ENCODE measurements at regions not wholly inside any gene's neighbourhood (a gene's known extent, or its start where the extent isn't known, plus 50 kb on each side); places are given as distances from the start of the nearest gene placed in this dataset.

GRCh38 chr17:53560953-53561352, 261.8 kb upstream of the KIF2B start:
- H3K4me1 ChIP-seq (ENCODE audit: low read length) = no peaks in the 10 kb centered on the region
- no peaks in the 10 kb centered on the region for H3K9me3 ChIP-seq (ENCODE audit: insufficient read depth, low read length)
- H3K27me3 ChIP-seq (ENCODE audit: low read depth, low read length) = no peaks in the 10 kb centered on the region
- no peak overlapping the region for H3K9ac ChIP-seq (ENCODE audit: low read length)
- H3K4me2 ChIP-seq (ENCODE audit: low read length) = no peak overlapping the region
- H3K36me3 ChIP-seq (replicated peaks; ENCODE audit: low read depth, low read length) = no peaks in the 10 kb centered on the region
- H3K79me2 ChIP-seq (ENCODE audit: low read length) = no peaks in the 10 kb centered on the region
- H2AFZ ChIP-seq (ENCODE audit: low read depth, low read length) = no peak overlapping the region
- TF ChIP-seq CTCF (IDR thresholded peaks at IDR 0.05; ENCODE audit: low read depth, low read length) (no peak), EZH2phosphoT487 (IDR thresholded peaks at IDR 0.05; ENCODE audit: low read depth) (no peak)
- no peak overlapping the region for H3K27ac ChIP-seq (ENCODE audit: low read length)
- no peaks in the 10 kb centered on the region for H4K20me1 ChIP-seq (ENCODE audit: insufficient read depth, low read length)
- H3K4me3 ChIP-seq (ENCODE audit: low read length) = no peak overlapping the region

GRCh38 chr17:53548252-53548651, 274.5 kb upstream of the KIF2B start:
- TF ChIP-seq CTCF (IDR thresholded peaks at IDR 0.05; ENCODE audit: low read depth, low read length) (no peak), EZH2phosphoT487 (IDR thresholded peaks at IDR 0.05; ENCODE audit: low read depth) (no peak)

GRCh38 chr17:53543472-53543871, 279.3 kb upstream of the KIF2B start:
- Histone ChIP-seq H3K9ac (ENCODE audit: low read length) (no peak overlapping the region), H3K27ac (ENCODE audit: low read length) (no peak overlapping the region), H3K36me3 (replicated peaks; ENCODE audit: low read depth, low read length) (no peaks in the 10 kb centered on the region), H3K4me1 (ENCODE audit: low read length) (no peaks in the 10 kb centered on the region), H3K4me2 (ENCODE audit: low read length) (no peak overlapping the region), H3K9me3 (ENCODE audit: insufficient read depth, low read length) (no peaks in the 10 kb centered on the region), H2AFZ (ENCODE audit: low read depth, low read length) (no peak overlapping the region), H3K79me2 (ENCODE audit: low read length) (no peaks in the 10 kb centered on the region), H4K20me1 (ENCODE audit: insufficient read depth, low read length) (no peaks in the 10 kb centered on the region), H3K27me3 (ENCODE audit: low read depth, low read length) (no peaks in the 10 kb centered on the region), H3K4me3 (ENCODE audit: low read length) (no peak overlapping the region)
- TF ChIP-seq EZH2phosphoT487 (IDR thresholded peaks at IDR 0.05; ENCODE audit: low read depth) = no peak
- TF ChIP-seq CTCF (IDR thresholded peaks at IDR 0.05; ENCODE audit: low read depth, low read length) = no peak

More at GRCh38 chr17:53548252-53548651, 274.5 kb upstream of the KIF2B start:
- Histone ChIP-seq H3K9me3 (ENCODE audit: insufficient read depth, low read length) (no peaks in the 10 kb centered on the region), H3K27me3 (ENCODE audit: low read depth, low read length) (no peaks in the 10 kb centered on the region), H2AFZ (ENCODE audit: low read depth, low read length) (no peak overlapping the region), H4K20me1 (ENCODE audit: insufficient read depth, low read length) (no peaks in the 10 kb centered on the region), H3K4me1 (ENCODE audit: low read length) (no peaks in the 10 kb centered on the region), H3K79me2 (ENCODE audit: low read length) (no peaks in the 10 kb centered on the region), H3K36me3 (replicated peaks; ENCODE audit: low read depth, low read length) (no peaks in the 10 kb centered on the region), H3K4me2 (ENCODE audit: low read length) (no peak overlapping the region), H3K27ac (ENCODE audit: low read length) (no peak overlapping the region), H3K9ac (ENCODE audit: low read length) (no peak overlapping the region), H3K4me3 (ENCODE audit: low read length) (no peak overlapping the region)

GRCh38 chr17:53538129-53538617, 284.6 kb upstream of the KIF2B start:
- H3K27ac ChIP-seq (ENCODE audit: low read length) = no peak overlapping the region
- no peaks in the 10 kb centered on the region for H3K36me3 ChIP-seq (replicated peaks; ENCODE audit: low read depth, low read length)
- H3K79me2 ChIP-seq (ENCODE audit: low read length) = no peaks in the 10 kb centered on the region
- H4K20me1 ChIP-seq (ENCODE audit: insufficient read depth, low read length) = no peaks in the 10 kb centered on the region
- TF ChIP-seq CTCF (IDR thresholded peaks at IDR 0.05; ENCODE audit: low read depth, low read length) (no peak), EZH2phosphoT487 (IDR thresholded peaks at IDR 0.05; ENCODE audit: low read depth) (no peak)
- no peak overlapping the region for H3K4me2 ChIP-seq (ENCODE audit: low read length)
- no peaks in the 10 kb centered on the region for H3K4me1 ChIP-seq (ENCODE audit: low read length)
- H2AFZ ChIP-seq (ENCODE audit: low read depth, low read length) = no peak overlapping the region
- no peak overlapping the region for H3K9ac ChIP-seq (ENCODE audit: low read length)
- no peaks in the 10 kb centered on the region for H3K9me3 ChIP-seq (ENCODE audit: insufficient read depth, low read length)
- no peak overlapping the region for H3K4me3 ChIP-seq (ENCODE audit: low read length)
- H3K27me3 ChIP-seq (ENCODE audit: low read depth, low read length) = no peaks in the 10 kb centered on the region
